ENCODE measurements at regions not wholly inside any gene's neighbourhood (a gene's known extent, or its start where the extent isn't known, plus 50 kb on each side); places are given as distances from the start of the nearest gene placed in this dataset.

DNA sequence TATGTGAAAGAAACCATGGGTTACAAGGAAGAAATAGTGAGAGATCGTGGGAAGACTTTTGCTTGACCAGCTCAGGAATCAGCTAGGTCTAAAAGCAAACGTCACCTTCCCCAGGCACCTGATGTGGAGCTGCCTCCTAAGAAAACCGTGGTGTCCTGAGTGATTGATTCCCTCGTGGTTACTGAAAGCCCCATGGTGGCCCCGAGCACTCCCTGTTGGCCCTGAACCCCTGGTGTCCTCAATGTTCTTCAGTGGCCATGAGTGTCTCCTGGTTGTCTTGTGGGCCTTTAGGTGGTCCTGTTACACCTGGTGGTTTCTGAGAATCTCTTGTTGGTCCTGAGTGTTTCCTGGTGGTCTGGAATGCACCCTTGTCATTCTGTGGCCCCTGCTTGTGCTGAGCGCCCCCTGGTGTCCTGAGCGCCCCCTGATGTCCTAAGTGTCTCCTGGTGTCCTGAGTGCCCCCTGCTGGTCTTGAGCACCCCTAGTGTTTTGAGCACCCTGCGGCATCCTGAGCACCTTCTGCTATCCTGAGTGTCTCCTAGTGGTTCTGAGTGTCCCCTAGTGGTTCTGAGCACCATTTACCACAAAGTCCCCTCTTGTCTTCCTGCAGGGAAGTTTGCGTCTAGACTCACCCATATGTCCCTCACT lies 518.7 kb downstream of the TMEM121 start:
- Histone ChIP-seq H3K27me3 (replicated peaks; ENCODE audit: insufficient read depth, low read depth, low read length, poor library complexity) (peaks cover 60% of the 10 kb centered on the region), H3K4me3 (ENCODE audit: low read depth, low read length, poor library complexity, severe bottlenecking) (no peak overlapping the region), H3K9me3 (ENCODE audit: low read depth, low read length, poor library complexity, severe bottlenecking) (no peaks in the 10 kb centered on the region), H3K4me1 (ENCODE audit: insufficient read depth, low read length, poor library complexity, severe bottlenecking) (no peaks in the 10 kb centered on the region), H3K27ac (ENCODE audit: low read depth, low read length, poor library complexity, severe bottlenecking) (no peak overlapping the region), H3K36me3 (ENCODE audit: insufficient read depth, low read length, poor library complexity, severe bottlenecking) (no peaks in the 10 kb centered on the region)
- intact Hi-C loops (cut with micrococcal nuclease; ENCODE audit: unreplicated experiment): no loop called here
- DNase-seq (ENCODE audit: low spot score): peak; percentile 79
- TF ChIP-seq, protein P1, sequence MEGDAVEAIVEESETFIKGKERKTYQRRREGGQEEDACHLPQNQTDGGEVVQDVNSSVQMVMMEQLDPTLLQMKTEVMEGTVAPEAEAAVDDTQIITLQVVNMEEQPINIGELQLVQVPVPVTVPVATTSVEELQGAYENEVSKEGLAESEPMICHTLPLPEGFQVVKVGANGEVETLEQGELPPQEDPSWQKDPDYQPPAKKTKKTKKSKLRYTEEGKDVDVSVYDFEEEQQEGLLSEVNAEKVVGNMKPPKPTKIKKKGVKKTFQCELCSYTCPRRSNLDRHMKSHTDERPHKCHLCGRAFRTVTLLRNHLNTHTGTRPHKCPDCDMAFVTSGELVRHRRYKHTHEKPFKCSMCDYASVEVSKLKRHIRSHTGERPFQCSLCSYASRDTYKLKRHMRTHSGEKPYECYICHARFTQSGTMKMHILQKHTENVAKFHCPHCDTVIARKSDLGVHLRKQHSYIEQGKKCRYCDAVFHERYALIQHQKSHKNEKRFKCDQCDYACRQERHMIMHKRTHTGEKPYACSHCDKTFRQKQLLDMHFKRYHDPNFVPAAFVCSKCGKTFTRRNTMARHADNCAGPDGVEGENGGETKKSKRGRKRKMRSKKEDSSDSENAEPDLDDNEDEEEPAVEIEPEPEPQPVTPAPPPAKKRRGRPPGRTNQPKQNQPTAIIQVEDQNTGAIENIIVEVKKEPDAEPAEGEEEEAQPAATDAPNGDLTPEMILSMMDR (conservative IDR thresholded peaks at IDR 0.05; ENCODE audit: low read depth, low read length): peak; percentile 92
- TF ChIP-seq EZH2 (IDR thresholded peaks at IDR 0.05; ENCODE audit: borderline replicate concordance, low read depth, low read length, poor library complexity, severe bottlenecking): no peak
- ChIA-PET POLR2A (ENCODE audit: low non-redundant PET) (no interaction called here), CTCF (no interaction called here)
- no TSS peak for BruUV-seq (replicated peaks)

DNA sequence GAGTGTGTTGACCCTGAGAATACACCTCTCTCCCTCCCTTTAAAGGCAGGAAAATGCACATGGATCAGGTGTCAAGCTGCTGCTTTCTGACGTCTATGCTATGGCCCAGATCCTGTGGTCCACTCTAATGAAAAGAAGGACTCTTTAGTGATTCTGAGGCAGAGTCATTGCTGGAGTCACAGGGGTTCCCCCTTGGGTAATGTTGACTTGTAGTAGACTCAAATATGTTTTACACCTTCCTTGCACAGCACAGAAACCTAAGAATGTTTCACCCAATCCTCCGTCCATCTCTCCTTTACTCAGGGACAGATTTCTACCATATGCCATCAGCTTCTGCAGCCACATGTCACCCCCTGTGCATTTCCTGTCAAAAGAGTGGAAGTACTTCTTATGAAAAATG lies 525.4 kb downstream of the TMEM121 start:
- no peaks in the 10 kb centered on the region for H3K36me3 ChIP-seq (ENCODE audit: insufficient read depth, low read length, poor library complexity, severe bottlenecking)
- DNase-seq (ENCODE audit: low spot score): no peak
- H3K27me3 ChIP-seq (replicated peaks; ENCODE audit: insufficient read depth, low read depth, low read length, poor library complexity): peaks cover 69% of the 10 kb centered on the region
- TF ChIP-seq, protein P1 (conservative IDR thresholded peaks at IDR 0.05; ENCODE audit: low read depth, low read length): no peak
- no peak for TF ChIP-seq EZH2 (IDR thresholded peaks at IDR 0.05; ENCODE audit: borderline replicate concordance, low read depth, low read length, poor library complexity, severe bottlenecking)
- CTCF ChIA-PET: no interaction called here
- H3K27ac ChIP-seq (ENCODE audit: low read depth, low read length, poor library complexity, severe bottlenecking): no peak overlapping the region
- no peaks in the 10 kb centered on the region for H3K4me1 ChIP-seq (ENCODE audit: insufficient read depth, low read length, poor library complexity, severe bottlenecking)
- no TSS peak for BruUV-seq (replicated peaks)
- no peaks in the 10 kb centered on the region for H3K9me3 ChIP-seq (ENCODE audit: low read depth, low read length, poor library complexity, severe bottlenecking)
- POLR2A ChIA-PET (ENCODE audit: low non-redundant PET): no interaction called here
- intact Hi-C loops (cut with micrococcal nuclease; ENCODE audit: unreplicated experiment): no loop called here
- no peak overlapping the region for H3K4me3 ChIP-seq (ENCODE audit: low read depth, low read length, poor library complexity, severe bottlenecking)

DNA sequence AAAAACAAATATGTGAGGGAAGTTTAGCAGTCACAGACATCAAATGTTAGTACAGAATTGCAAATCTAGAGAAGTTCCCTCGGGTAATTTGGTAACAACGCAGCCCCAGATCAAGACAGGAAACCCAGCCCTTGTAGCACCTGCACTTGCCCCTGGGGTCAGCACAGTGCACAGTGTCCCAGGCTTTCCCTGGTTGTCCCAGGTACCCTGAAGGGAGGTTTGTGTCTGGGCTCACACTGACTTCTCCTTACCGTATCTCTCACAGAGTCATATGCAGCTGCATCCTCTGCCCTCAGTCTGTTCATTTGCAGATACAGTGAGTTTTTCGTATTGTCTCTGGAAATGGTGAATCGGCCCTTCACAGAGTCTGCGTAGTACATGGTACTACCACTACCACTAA lies 528.9 kb downstream of the TMEM121 start:
- ChIA-PET CTCF (no interaction called here), POLR2A (ENCODE audit: low non-redundant PET) (no interaction called here)
- Histone ChIP-seq H3K9me3 (ENCODE audit: low read depth, low read length, poor library complexity, severe bottlenecking) (no peaks in the 10 kb centered on the region), H3K27me3 (replicated peaks; ENCODE audit: insufficient read depth, low read depth, low read length, poor library complexity) (peaks cover 75% of the 10 kb centered on the region), H3K4me1 (ENCODE audit: insufficient read depth, low read length, poor library complexity, severe bottlenecking) (no peaks in the 10 kb centered on the region), H3K4me3 (ENCODE audit: low read depth, low read length, poor library complexity, severe bottlenecking) (no peak overlapping the region), H3K27ac (ENCODE audit: low read depth, low read length, poor library complexity, severe bottlenecking) (no peak overlapping the region), H3K36me3 (ENCODE audit: insufficient read depth, low read length, poor library complexity, severe bottlenecking) (no peaks in the 10 kb centered on the region)
- BruUV-seq (replicated peaks): no TSS peak
- TF ChIP-seq, protein P1 (conservative IDR thresholded peaks at IDR 0.05; ENCODE audit: low read depth, low read length): no peak
- TF ChIP-seq EZH2 (IDR thresholded peaks at IDR 0.05; ENCODE audit: borderline replicate concordance, low read depth, low read length, poor library complexity, severe bottlenecking): no peak
- intact Hi-C loops (cut with micrococcal nuclease; ENCODE audit: unreplicated experiment): no loop called here
- no peak for DNase-seq (ENCODE audit: low spot score)
